Sigmoid colon (tissue), 6 donors: ENCODE measurements at regions not wholly inside any gene's neighbourhood (a gene's known extent, or its start where the extent isn't known, plus 50 kb on each side); places are given as distances from the start of the nearest gene placed in this dataset.
"Not testable (repeated sequence)": the region's sequence is repeated elsewhere in the genome, so short reads cannot be mapped to it uniquely, and the experiment has no call there.

ENCODE experiments used
- DNase-seq: peaks from one replicate; pipeline ENCODE4 v3.0.0-alpha.2; 2019
- H3K27ac ChIP-seq, 4 donors: fragments of 200-600 bp; sonication (generic); one replicate each; pipeline ENCODE4 v1.5.1; 2016 to 2019; ENCODE audit warnings: mild to moderate bottlenecking in 1 of 4
- H3K27me3 ChIP-seq, 3 donors: fragments of 200-600 bp; sonication (generic); one replicate each; pipeline ENCODE4 v1.5.1; 2019; ENCODE audit warnings: mild to moderate bottlenecking in 1 of 3
- H3K36me3 ChIP-seq, 4 donors: fragments of 200-600 bp; sonication (generic); one replicate each; pipeline ENCODE4 v1.5.1; 2016 to 2019
- H3K4me1 ChIP-seq, 4 donors: fragments of 200-600 bp; sonication (generic); one replicate each; pipeline ENCODE4 v1.5.1; 2017 to 2019
- H3K4me3 ChIP-seq, 4 donors: fragments of 200-600 bp; sonication (generic); one replicate each; pipeline ENCODE4 v1.5.1; 2017 to 2019; ENCODE audit warnings: mild to moderate bottlenecking in 2 of 4, moderate library complexity in 1 of 4
- H3K9me3 ChIP-seq, 4 donors: fragments of 200-600 bp in 3 of 4; sonication (generic) in 3 of 4; one replicate each; pipeline versions ENCODE4 v1.5.1 to v1.6.1; 2013 to 2019
- EP300 ChIP-seq, 4 donors: sonication (generic); formaldehyde crosslinking; IDR thresholded peaks; one replicate each; pipeline ENCODE4 v1.6.1; 2017; ENCODE audit warnings: antibody characterized with exemption in 4 of 4
- POLR2A ChIP-seq, 2 donors: fragments of 450-650 bp; IDR thresholded peaks; one replicate each; pipeline ENCODE4 v1.6.1; 2016; ENCODE audit warnings: antibody characterized with exemption in 2 of 2, mild to moderate bottlenecking in 2 of 2, moderate library complexity in 2 of 2
- POLR2AphosphoS5 ChIP-seq, 4 donors: sonication (generic); formaldehyde crosslinking; IDR thresholded peaks; one replicate each; pipeline ENCODE4 v1.6.1; 2017; ENCODE audit warnings: antibody characterized with exemption in 4 of 4
- WGBS, 2 donors: extraction: QIAGEN DNeasy Blood & Tissue Kit; methylation state at CpG; one replicate each; pipeline ENCODE4 v1.1.7; 2013; 5-methylcytosine and 5-hydroxymethylcytosine counted together
- intact Hi-C: fragments of 100-400 bp; cut with DNase I; formaldehyde crosslinking; loops from one replicate; pipeline ENCODE4 v1.15.1; 2023
- TF ChIP-seq, protein P1 (sequence below), 4 experiments: fragments of 450-650 bp in 3 of 4; fragments of 200-600 bp in 1 of 4; IDR thresholded peaks; one replicate each; pipeline ENCODE4 v1.5.1; 2016 to 2019; ENCODE audit warnings: antibody characterized with exemption in 4 of 4, mild to moderate bottlenecking in 3 of 4, moderate library complexity in 2 of 4
- donor health status: healthy with polysubstance abuse.
- donor health status: healthy.

DNA sequence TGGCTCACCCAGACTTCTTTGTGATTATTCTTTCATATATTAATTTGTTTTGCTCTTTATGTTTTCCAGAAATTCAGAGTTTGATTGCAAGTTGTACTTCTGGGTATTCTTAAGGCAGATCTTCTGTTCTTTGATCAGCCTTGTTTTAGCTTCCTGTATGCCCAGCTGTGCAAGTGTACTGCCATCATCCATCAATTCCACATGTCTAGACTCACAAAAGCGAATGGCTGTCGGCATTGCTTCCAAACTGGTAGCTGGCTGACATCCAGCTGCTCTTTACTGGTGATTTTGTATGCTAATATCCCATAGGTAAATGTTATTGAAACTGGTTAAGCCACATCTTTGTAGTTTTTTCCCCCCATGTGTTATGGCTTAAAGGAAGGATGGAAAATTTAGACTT, 1084.8 kb upstream of the CITED2 start:
- Histone ChIP-seq H3K9me3 (no peaks in the 10 kb centered on the region), H3K4me3 (no peak overlapping the region), H3K36me3 (no peaks in the 10 kb centered on the region), H3K27me3 (no peaks in the 10 kb centered on the region), H3K4me1 (peaks cover 0 to 23% (median 17%) of the 10 kb centered on the region in 4 donors), H3K27ac (no peak overlapping the region)
- DNase-seq: no peak
- intact Hi-C loops: no loop called here
- WGBS, 2 donors: 90 to 92% methylated on average over 2 of the region's 2 CpGs
- no peak for TF ChIP-seq POLR2A (IDR thresholded peaks at IDR 0.05)
- TF ChIP-seq POLR2AphosphoS5 (IDR thresholded peaks at IDR 0.05): no peak
- TF ChIP-seq, protein P1, sequence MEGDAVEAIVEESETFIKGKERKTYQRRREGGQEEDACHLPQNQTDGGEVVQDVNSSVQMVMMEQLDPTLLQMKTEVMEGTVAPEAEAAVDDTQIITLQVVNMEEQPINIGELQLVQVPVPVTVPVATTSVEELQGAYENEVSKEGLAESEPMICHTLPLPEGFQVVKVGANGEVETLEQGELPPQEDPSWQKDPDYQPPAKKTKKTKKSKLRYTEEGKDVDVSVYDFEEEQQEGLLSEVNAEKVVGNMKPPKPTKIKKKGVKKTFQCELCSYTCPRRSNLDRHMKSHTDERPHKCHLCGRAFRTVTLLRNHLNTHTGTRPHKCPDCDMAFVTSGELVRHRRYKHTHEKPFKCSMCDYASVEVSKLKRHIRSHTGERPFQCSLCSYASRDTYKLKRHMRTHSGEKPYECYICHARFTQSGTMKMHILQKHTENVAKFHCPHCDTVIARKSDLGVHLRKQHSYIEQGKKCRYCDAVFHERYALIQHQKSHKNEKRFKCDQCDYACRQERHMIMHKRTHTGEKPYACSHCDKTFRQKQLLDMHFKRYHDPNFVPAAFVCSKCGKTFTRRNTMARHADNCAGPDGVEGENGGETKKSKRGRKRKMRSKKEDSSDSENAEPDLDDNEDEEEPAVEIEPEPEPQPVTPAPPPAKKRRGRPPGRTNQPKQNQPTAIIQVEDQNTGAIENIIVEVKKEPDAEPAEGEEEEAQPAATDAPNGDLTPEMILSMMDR (IDR thresholded peaks at IDR 0.05): no peak
- TF ChIP-seq EP300 (IDR thresholded peaks at IDR 0.05): no peak

DNA sequence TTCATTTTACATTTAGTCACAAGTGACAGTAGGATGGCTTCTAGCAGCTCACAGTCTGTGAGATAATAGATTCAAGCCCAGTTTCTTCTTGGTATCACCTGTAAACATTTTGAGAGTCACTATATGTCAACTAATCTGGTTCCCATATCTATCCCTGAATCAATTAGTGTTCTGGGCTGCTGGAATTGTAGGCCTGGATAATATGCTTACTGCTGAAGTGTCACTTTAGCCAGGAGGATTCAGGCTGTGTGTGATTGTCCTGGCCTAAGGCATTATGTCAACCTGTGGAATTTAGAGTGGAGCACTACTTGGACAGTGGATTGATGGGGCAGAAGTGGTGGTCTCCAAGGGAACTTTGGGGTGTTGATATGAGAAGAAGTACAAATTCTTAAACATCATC, 1071.8 kb upstream of the CITED2 start:
- intact Hi-C loops: no loop called here
- DNase-seq: no peak

DNA sequence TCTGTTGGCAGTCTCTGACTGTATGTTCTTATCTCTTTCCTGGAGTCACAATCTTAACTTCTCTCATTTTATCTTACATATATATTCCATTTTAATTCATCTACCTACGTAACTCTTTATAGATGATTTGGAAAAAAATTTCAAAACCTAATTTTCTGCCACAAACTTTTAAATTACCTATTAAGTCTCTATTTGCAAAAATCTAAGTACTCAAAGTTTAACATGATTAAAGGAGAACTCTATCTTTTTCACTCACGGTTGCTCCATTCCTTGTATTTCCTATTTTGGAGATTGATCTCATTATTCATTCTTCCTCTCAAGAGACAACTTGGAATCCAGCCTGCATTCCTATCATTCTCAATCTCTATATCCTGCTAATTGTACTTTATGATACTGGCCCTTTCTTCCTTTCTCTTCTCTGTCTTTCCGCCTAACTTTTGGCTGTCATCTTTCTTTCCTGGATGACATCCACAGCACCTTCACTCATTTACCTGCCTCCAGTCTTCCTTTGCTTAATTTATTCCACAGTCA, 1071.1 kb upstream of the CITED2 start:
- Histone ChIP-seq H3K9me3 (no peaks in the 10 kb centered on the region), H3K27ac (no peak overlapping the region), H3K27me3 (no peaks in the 10 kb centered on the region), H3K4me1 (peaks cover 0 to 13% (median 8%) of the 10 kb centered on the region in 4 donors), H3K36me3 (no peaks in the 10 kb centered on the region), H3K4me3 (no peak overlapping the region)
- 81 to 84% methylated on average over 3 of the region's 3 CpGs for WGBS, 2 donors
- no peak for TF ChIP-seq POLR2A (IDR thresholded peaks at IDR 0.05)
- TF ChIP-seq, protein P1 (IDR thresholded peaks at IDR 0.05): no peak
- no peak for TF ChIP-seq EP300 (IDR thresholded peaks at IDR 0.05)
- TF ChIP-seq POLR2AphosphoS5 (IDR thresholded peaks at IDR 0.05): no peak
- intact Hi-C loops: no loop called here
- DNase-seq: no peak

More for the DNA sequence above, 1071.8 kb upstream of the CITED2 start:
- Histone ChIP-seq H3K27ac (no peak overlapping the region), H3K4me3 (no peak overlapping the region), H3K4me1 (peaks cover 0 to 7% (median 6%) of the 10 kb centered on the region in 4 donors), H3K9me3 (no peaks in the 10 kb centered on the region), H3K27me3 (no peaks in the 10 kb centered on the region), H3K36me3 (no peaks in the 10 kb centered on the region)
- TF ChIP-seq EP300 (IDR thresholded peaks at IDR 0.05): no peak
- no peak for TF ChIP-seq POLR2A (IDR thresholded peaks at IDR 0.05)
- TF ChIP-seq, protein P1 (IDR thresholded peaks at IDR 0.05): no peak
- TF ChIP-seq POLR2AphosphoS5 (IDR thresholded peaks at IDR 0.05): no peak

DNA sequence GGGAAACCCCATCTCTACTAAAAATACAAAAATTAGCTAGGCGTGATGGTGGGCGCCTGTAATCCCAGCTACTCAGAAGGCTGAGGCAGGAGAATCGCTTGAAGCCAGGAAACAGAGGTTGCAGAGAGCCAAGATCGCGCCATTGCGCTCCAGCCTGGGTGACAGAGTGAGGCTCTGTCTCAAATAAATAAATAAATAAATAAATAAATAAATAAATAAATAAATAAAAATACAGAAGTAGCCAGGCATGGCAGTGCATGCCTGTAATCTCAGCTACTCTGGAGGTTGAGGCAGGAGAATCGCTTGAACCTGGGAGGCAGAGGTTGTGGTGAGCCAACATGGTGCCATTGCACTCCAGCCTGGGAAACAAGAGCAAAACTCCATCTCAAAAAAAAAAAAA, 1068.7 kb upstream of the CITED2 start:
- H3K4me3 ChIP-seq, H3K27me3 ChIP-seq, DNase-seq, H3K9me3 ChIP-seq, H3K36me3 ChIP-seq, intact Hi-C loops, H3K27ac ChIP-seq: not testable (repeated sequence)
- H3K4me1 ChIP-seq: peaks cover 0 to 26% (median 13%) of the 10 kb centered on the region in 4 donors
- 90 to 96% methylated on average over 7 of the region's 7 CpGs for WGBS, 2 donors

DNA sequence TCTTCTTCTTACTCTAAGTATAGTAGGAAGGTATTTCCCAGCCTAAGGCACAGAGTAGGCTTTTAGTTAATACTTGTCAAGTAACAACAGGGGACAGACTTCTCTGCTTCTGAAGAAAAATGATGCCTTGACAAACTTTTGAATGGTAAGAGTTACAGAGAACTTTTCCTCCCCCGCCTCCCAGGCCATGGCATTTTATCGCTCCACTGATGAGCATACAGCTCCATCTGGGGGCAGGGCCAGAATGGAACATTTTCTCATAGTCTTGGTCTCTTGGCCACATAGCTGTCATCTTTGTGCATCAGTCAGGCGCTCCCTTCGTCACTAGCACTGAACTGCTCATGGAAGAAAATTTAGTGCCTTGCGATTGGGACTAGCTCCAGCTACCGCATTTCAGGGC, 1066.8 kb upstream of the CITED2 start:
- WGBS, 2 donors: 55 to 80% methylated on average over 6 of the region's 6 CpGs
- H3K9me3 ChIP-seq: no peaks in the 10 kb centered on the region
- H3K4me3 ChIP-seq: no peak overlapping the region
- no peak for TF ChIP-seq POLR2A (IDR thresholded peaks at IDR 0.05)
- TF ChIP-seq, protein P1 (IDR thresholded peaks at IDR 0.05): peak in 3 of 4 experiments; percentile 14 to 38 (median 23)
- no peak overlapping the region for H3K27ac ChIP-seq
- intact Hi-C loops: loop anchor here (2.0 kb wide), 1 partner anchor 1070 kb away; no protein-coding TSS in a partner anchor
- H3K36me3 ChIP-seq: no peaks in the 10 kb centered on the region
- peak; percentile 66 for DNase-seq
- H3K27me3 ChIP-seq: no peaks in the 10 kb centered on the region
- peaks cover 0 to 38% (median 15%) of the 10 kb centered on the region in 4 donors for H3K4me1 ChIP-seq
